ENCODE measurements at regions not wholly inside any gene's neighbourhood (a gene's known extent, or its start where the extent isn't known, plus 50 kb on each side); places are given as distances from the start of the nearest gene placed in this dataset.
"Not testable (repeated sequence)": the region's sequence is repeated elsewhere in the genome, so short reads cannot be mapped to it uniquely, and the experiment has no call there.

GRCh38 chr10:85141520-85141919 lies 813.1 kb downstream of the CCSER2 start:
- TF ChIP-seq CTCF (conservative IDR thresholded peaks at IDR 0.05; ENCODE audit: low read depth, low read length); EZH2 (IDR thresholded peaks at IDR 0.05; ENCODE audit: borderline replicate concordance, low read depth, low read length, poor library complexity, severe bottlenecking): not testable (repeated sequence)
